ENCODE measurements at regions not wholly inside any gene's neighbourhood (a gene's known extent, or its start where the extent isn't known, plus 50 kb on each side); places are given as distances from the start of the nearest gene placed in this dataset.

DNA sequence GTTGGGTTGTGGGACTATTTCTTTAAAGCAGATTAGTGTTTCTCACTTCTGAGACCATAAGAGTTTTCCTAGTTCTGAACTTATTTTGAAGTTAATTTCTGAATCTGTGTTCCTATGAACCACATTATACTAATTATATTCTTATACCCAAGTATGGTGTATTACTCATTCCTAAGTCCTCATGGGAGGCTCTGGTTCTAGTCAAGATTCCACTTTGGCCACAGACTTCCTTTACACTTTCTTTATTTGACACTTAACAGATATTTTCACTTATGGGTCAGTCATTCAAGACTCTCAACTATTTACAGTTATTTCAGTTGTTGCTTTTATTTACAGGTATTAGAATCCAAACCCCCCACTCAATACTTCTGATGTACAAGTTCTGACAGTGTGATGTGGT, 937.2 kb upstream of the TYRP1 start:
- TF ChIP-seq CTCF (IDR thresholded peaks at IDR 0.05) (no peak), POLR2A (IDR thresholded peaks at IDR 0.05) (no peak)
